B cell (primary cell): ENCODE measurements at regions not wholly inside any gene's neighbourhood (a gene's known extent, or its start where the extent isn't known, plus 50 kb on each side); places are given as distances from the start of the nearest gene placed in this dataset.

Source experiments
- ATAC-seq: fragments of 200-7000 bp; cut with Tn5 transposase; one replicate; pipeline ENCODE4 v1.10.0; 2021; ENCODE audit warnings: low read depth, mild to moderate bottlenecking, moderate number of reproducible peaks, moderate library complexity
- CTCF ChIA-PET: fragments of 350-600 bp; sonication (Branson Sonifier 250); formaldehyde crosslinking; loops from one replicate; lab custom pipeline; 2021; ENCODE audit warnings: antibody characterized with exemption, inconsistent platforms; lab: Charles Lee
- POLR2A ChIA-PET: fragments of 350-600 bp; sonication (Branson Sonifier 250); formaldehyde crosslinking; loops from one replicate; lab custom pipeline; 2021; ENCODE audit warnings: antibody characterized with exemption; lab: Charles Lee
- DNase-seq: peaks from one replicate; pipeline ENCODE4 v3.0.0; 2013
- H2AFZ ChIP-seq: 2 replicates; pipeline ENCODE4 v1.6.1; 2012; ENCODE audit warnings: mild to moderate bottlenecking, low read depth, low read length; ENCODE audit not compliant: insufficient read depth, poor library complexity, severe bottlenecking
- H3K27ac ChIP-seq, 2 donors: 1 replicate in 1 of 2; 2 replicates in 1 of 2; pipeline ENCODE4 v1.5.1; 2012 to 2013; ENCODE audit warnings: low read length in 2 of 2, mild to moderate bottlenecking in 2 of 2, moderate library complexity in 1 of 2
- H3K27me3 ChIP-seq, 4 experiments: fragments of 200-600 bp in 1 of 4; sonication (generic) in 1 of 4; replicated peaks in 1 of 4; 1 replicate in 2 of 4; 2 replicates in 2 of 4; pipeline versions ENCODE4 v1.6.1 to v1.7.0; 2013 to 2016; ENCODE audit warnings: low read length in 3 of 4, mild to moderate bottlenecking in 2 of 4, mixed read lengths in 1 of 4, moderate library complexity in 1 of 4; ENCODE audit not compliant: insufficient read depth in 4 of 4, control insufficient read depth in 3 of 4; ENCODE audit errors: control extremely low read depth in 1 of 4
- H3K36me3 ChIP-seq, 2 experiments: replicated peaks in 1 of 2; 1 replicate in 1 of 2; 2 replicates in 1 of 2; pipeline versions ENCODE4 v1.6.1 to v1.7.1; 2013; ENCODE audit warnings: low read length in 1 of 2; ENCODE audit not compliant: insufficient read depth in 2 of 2, control insufficient read depth in 1 of 2; ENCODE audit errors: control extremely low read depth in 1 of 2, extremely low read depth in 1 of 2
- H3K4me1 ChIP-seq, 2 donors: fragments of 200-600 bp in 1 of 2; sonication (generic) in 1 of 2; 1 replicate in 1 of 2; 2 replicates in 1 of 2; pipeline versions ENCODE4 v1.5.1 to v1.6.1; 2013 to 2017; ENCODE audit warnings: low read length in 2 of 2; ENCODE audit not compliant: control insufficient read depth in 2 of 2, insufficient read depth in 2 of 2
- H3K4me2 ChIP-seq: replicated peaks from 2 replicates; pipeline ENCODE3; 2012; ENCODE audit warnings: mild to moderate bottlenecking, low read depth, low read length; ENCODE audit not compliant: poor library complexity, severe bottlenecking
- H3K4me3 ChIP-seq, 5 experiments: fragments of 200-600 bp in 1 of 5; sonication (generic) in 1 of 5; 1 replicate in 3 of 5; 2 replicates in 2 of 5; pipeline versions ENCODE4 v1.5.1 to v1.7.0; 2011 to 2016; ENCODE audit warnings: low read length in 4 of 5, mild to moderate bottlenecking in 4 of 5, low read depth in 2 of 5, control low read depth in 1 of 5, moderate library complexity in 1 of 5; ENCODE audit not compliant: insufficient read depth in 1 of 5; ENCODE audit errors: control extremely low read depth in 1 of 5, extremely low read depth in 1 of 5
- H3K79me2 ChIP-seq: fragments of 200-600 bp; sonication (generic); one replicate; pipeline ENCODE4 v1.6.0; 2016; ENCODE audit warnings: low read length; ENCODE audit not compliant: control insufficient read depth, insufficient read depth
- H3K9ac ChIP-seq: fragments of 200-600 bp; sonication (generic); 2 replicates; pipeline ENCODE4 v1.6.1; 2017; ENCODE audit warnings: mild to moderate bottlenecking, low read length, moderate library complexity
- H3K9me3 ChIP-seq, 3 donors: one replicate each; pipeline versions ENCODE4 v1.6.1 to v1.7.1; 2013; ENCODE audit warnings: low read length in 2 of 3; ENCODE audit not compliant: control insufficient read depth in 2 of 3, insufficient read depth in 1 of 3; ENCODE audit errors: control extremely low read depth in 1 of 3
- H4K20me1 ChIP-seq: 2 replicates; pipeline ENCODE4 v1.6.0; 2012; ENCODE audit warnings: mild to moderate bottlenecking, low read length; ENCODE audit not compliant: insufficient read depth, control insufficient read depth, poor library complexity, severe bottlenecking
- H3K27ac Mint-ChIP-seq: one replicate; pipeline ENCODE4 v1.8.0; 2021; ENCODE audit warnings: mixed read lengths
- H3K27me3 Mint-ChIP-seq: one replicate; pipeline ENCODE4 v1.8.0; 2021; ENCODE audit warnings: mixed read lengths
- H3K4me1 Mint-ChIP-seq: one replicate; pipeline ENCODE4 v1.8.0; 2021; ENCODE audit warnings: mixed read lengths
- H3K4me3 Mint-ChIP-seq: one replicate; pipeline ENCODE4 v1.8.0; 2021; ENCODE audit warnings: mixed read lengths
- H3K9me3 Mint-ChIP-seq: one replicate; pipeline ENCODE4 v1.8.0; 2022; ENCODE audit warnings: mixed read lengths; ENCODE audit not compliant: insufficient read depth
- CTCF ChIP-seq: fragments of 200-600 bp; IDR thresholded peaks from one replicate; pipeline ENCODE4 v1.8.0; 2022; ENCODE audit warnings: antibody characterized with exemption, mild to moderate bottlenecking
- EZH2 ChIP-seq: IDR thresholded peaks from 2 replicates; pipeline ENCODE4 v1.6.1; 2012; ENCODE audit warnings: borderline replicate concordance, low read depth, mild to moderate bottlenecking, moderate library complexity, low read length; ENCODE audit not compliant: insufficient read depth, poor library complexity, severe bottlenecking
- WGBS: methylation state at CpG from one replicate; pipeline ENCODE4 v1.1.5; 2013; ENCODE audit warnings: missing lambda C conversion rate; ENCODE audit not compliant: insufficient coverage; 5-methylcytosine and 5-hydroxymethylcytosine counted together
- intact Hi-C: fragments of 100-400 bp; cut with micrococcal nuclease; formaldehyde crosslinking; loops from one replicate; pipeline ENCODE4 v1.10.0; 2022

DNA sequence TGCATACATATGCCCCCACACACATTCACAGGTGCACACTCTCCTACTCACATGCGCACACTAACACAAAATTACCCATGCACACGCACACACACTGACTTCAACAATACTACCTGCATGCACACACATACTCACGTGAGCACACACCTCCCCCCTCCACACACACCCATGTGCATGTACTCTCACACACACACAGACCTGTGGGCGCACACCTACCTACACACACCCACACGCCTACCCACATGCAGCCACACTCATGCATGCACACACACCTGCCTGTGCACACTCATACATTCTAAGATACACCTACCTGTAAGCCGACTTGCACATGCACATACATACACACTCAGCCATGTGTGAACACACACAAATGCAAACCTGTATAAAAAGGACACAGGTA is 97.3 kb upstream of the GSC start:
- no peaks in the 10 kb centered on the region for H3K4me1 ChIP-seq
- ChIA-PET POLR2A (no interaction called here), CTCF (no interaction called here)
- no peaks in the 10 kb centered on the region for H3K79me2 ChIP-seq
- intact Hi-C loops: no loop called here
- DNase-seq (no peak), ATAC-seq (no peak)
- Mint-ChIP-seq H3K9me3 (no peaks in the 10 kb centered on the region), H3K27me3 (peaks cover 29% of the 10 kb centered on the region), H3K27ac (no peak overlapping the region), H3K4me3 (no peak overlapping the region), H3K4me1 (no peaks in the 10 kb centered on the region)
- no peak overlapping the region for H3K27ac ChIP-seq
- TF ChIP-seq CTCF (no peak), EZH2 (no peak)
- peaks cover 0 to 3% (median 0%) of the 10 kb centered on the region in 4 experiments for H3K27me3 ChIP-seq
- no peaks in the 10 kb centered on the region for H4K20me1 ChIP-seq
- no peak overlapping the region for H3K4me3 ChIP-seq
- 92% methylated on average over 5 of the region's 6 CpGs for WGBS
- peaks cover 0 to 11% (median 0%) of the 10 kb centered on the region in 3 donors for H3K9me3 ChIP-seq
- no peaks in the 10 kb centered on the region for H3K36me3 ChIP-seq
- no peak overlapping the region for H3K4me2 ChIP-seq
- no peak overlapping the region for H3K9ac ChIP-seq
- no peak overlapping the region for H2AFZ ChIP-seq

DNA sequence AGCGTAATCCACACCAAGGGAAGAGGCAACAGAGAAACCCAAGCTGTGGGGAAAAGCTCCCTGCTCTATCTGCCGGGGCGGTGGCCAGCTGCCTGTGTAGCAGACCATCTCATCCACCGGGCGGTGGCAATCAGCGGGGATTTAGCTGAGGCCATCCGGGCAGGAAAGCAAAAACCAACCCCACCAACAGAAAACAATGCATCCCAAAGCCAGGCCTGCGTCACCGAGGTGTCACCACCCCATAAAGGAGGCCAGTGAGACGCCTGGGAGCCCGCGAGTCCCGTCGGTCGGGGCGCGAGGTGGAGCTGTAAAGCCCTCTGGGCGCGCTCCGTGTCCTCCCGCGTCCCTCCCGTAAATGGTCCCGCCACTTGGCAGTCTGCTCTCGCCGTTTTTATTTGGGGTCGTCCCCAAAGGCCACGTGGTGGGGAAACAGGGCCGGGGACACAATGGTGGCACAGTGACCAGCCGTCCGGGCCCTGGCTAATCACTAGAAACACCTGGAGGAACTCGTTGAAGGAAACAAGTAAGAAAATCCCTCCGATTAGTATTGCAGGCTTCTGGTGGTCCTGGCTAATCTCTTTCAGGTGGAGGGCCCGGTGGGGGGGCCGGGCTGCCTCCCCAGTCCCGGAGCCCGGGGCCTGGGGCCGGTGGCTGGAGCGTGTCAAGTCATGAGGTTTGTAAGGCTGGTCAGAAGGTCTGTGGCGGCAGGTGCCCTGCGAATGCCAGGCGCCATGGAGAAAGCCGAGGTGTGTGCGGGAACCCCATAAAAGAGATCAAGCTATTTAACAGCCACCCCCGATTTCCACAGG is 94.7 kb upstream of the GSC start:
- H3K27ac Mint-ChIP-seq: no peak overlapping the region
- no peak for DNase-seq
- H3K9ac ChIP-seq: no peak overlapping the region
- ChIA-PET POLR2A (no interaction called here), CTCF (no interaction called here)
- no peak overlapping the region for H3K4me3 Mint-ChIP-seq
- WGBS: 30% methylated on average over 42 of the region's 45 CpGs
- no peak for ATAC-seq
- H3K4me2 ChIP-seq: no peak overlapping the region
- H3K9me3 ChIP-seq: peaks cover 0 to 11% (median 0%) of the 10 kb centered on the region in 3 donors
- H3K36me3 ChIP-seq: no peaks in the 10 kb centered on the region
- no peaks in the 10 kb centered on the region for H3K4me1 Mint-ChIP-seq
- H3K9me3 Mint-ChIP-seq: no peaks in the 10 kb centered on the region
- TF ChIP-seq EZH2: no peak
- TF ChIP-seq CTCF: no peak
- peaks cover 0 to 15% (median 0%) of the 10 kb centered on the region in 4 experiments for H3K27me3 ChIP-seq
- H3K27me3 Mint-ChIP-seq: peaks cover 44% of the 10 kb centered on the region
- H2AFZ ChIP-seq: peak overlapping the region; percentile 33
- H4K20me1 ChIP-seq: no peaks in the 10 kb centered on the region
- no peaks in the 10 kb centered on the region for H3K79me2 ChIP-seq
- intact Hi-C loops: no loop called here
- H3K27ac ChIP-seq: no peak overlapping the region
- H3K4me3 ChIP-seq: no peak overlapping the region
- H3K4me1 ChIP-seq: no peaks in the 10 kb centered on the region
